H9 (cell line): ENCODE measurements at regions not wholly inside any gene's neighbourhood (a gene's known extent, or its start where the extent isn't known, plus 50 kb on each side); places are given as distances from the start of the nearest gene placed in this dataset.

Experiments used
- DNase-seq: peaks from one replicate; pipeline ENCODE4 v3.0.0-alpha.2; 2017
- H2AFZ ChIP-seq: one replicate; pipeline ENCODE4 v1.6.1; 2013; ENCODE audit warnings: mild to moderate bottlenecking, low read length, control low read depth, moderate library complexity
- H2AK5ac ChIP-seq: 2 replicates; pipeline ENCODE4 v1.6.1; 2013; ENCODE audit warnings: low read length, control low read depth, mixed read lengths; ENCODE audit not compliant: insufficient read length
- H2BK120ac ChIP-seq: one replicate; pipeline ENCODE4 v1.6.1; 2013; ENCODE audit warnings: low read depth, mild to moderate bottlenecking, low read length, control low read depth, inconsistent platforms; ENCODE audit not compliant: poor library complexity, severe bottlenecking
- H2BK12ac ChIP-seq: 2 replicates; pipeline ENCODE4 v1.6.1; 2013; ENCODE audit warnings: low read length, control low read depth, mixed read lengths, low read depth; ENCODE audit not compliant: insufficient read length
- H2BK15ac ChIP-seq: 2 replicates; pipeline ENCODE4 v1.6.1; 2013; ENCODE audit warnings: low read depth, low read length, control low read depth
- H2BK20ac ChIP-seq: one replicate; pipeline ENCODE4 v1.6.1; 2013; ENCODE audit warnings: low read depth, mild to moderate bottlenecking, low read length, control low read depth, inconsistent platforms; ENCODE audit not compliant: poor library complexity, severe bottlenecking
- H2BK5ac ChIP-seq: 2 replicates; pipeline ENCODE4 v1.6.1; 2013; ENCODE audit warnings: low read length, control low read depth, mixed read lengths; ENCODE audit not compliant: insufficient read length
- H3K14ac ChIP-seq: 2 replicates; pipeline ENCODE4 v1.6.1; 2013; ENCODE audit warnings: low read length, control low read depth; ENCODE audit not compliant: insufficient read depth
- H3K18ac ChIP-seq: 2 replicates; pipeline ENCODE4 v1.6.1; 2013; ENCODE audit warnings: low read depth, mild to moderate bottlenecking, mixed read lengths, low read length, control low read depth; ENCODE audit not compliant: insufficient read length
- H3K23ac ChIP-seq: 2 replicates; pipeline ENCODE4 v1.6.1; 2013; ENCODE audit warnings: low read length, control low read depth, mixed read lengths, low read depth; ENCODE audit not compliant: insufficient read length
- H3K23me2 ChIP-seq: 2 replicates; pipeline ENCODE4 v1.6.1; 2013; ENCODE audit warnings: low read depth, mild to moderate bottlenecking, mixed read lengths, low read length, control low read depth; ENCODE audit not compliant: insufficient read length, poor library complexity, severe bottlenecking
- H3K27ac ChIP-seq: 2 replicates; pipeline ENCODE4 v1.5.1; 2013; ENCODE audit warnings: low read length, control low read depth, mixed read lengths, low read depth; ENCODE audit not compliant: insufficient read length
- H3K27me3 ChIP-seq: 2 replicates; pipeline ENCODE4 v1.6.1; 2013; ENCODE audit warnings: low read length, control low read depth, inconsistent platforms; ENCODE audit not compliant: insufficient read depth
- H3K4ac ChIP-seq: 2 replicates; pipeline ENCODE4 v1.6.1; 2013; ENCODE audit warnings: low read depth, mild to moderate bottlenecking, control low read depth, inconsistent platforms, low read length, moderate library complexity
- H3K4me1 ChIP-seq: 2 replicates; pipeline ENCODE4 v1.6.1; 2013; ENCODE audit warnings: low read length, control low read depth, inconsistent platforms; ENCODE audit not compliant: insufficient read depth
- H3K4me2 ChIP-seq: 2 replicates; pipeline ENCODE4 v1.6.1; 2013; ENCODE audit warnings: low read length, control low read depth, mixed read lengths; ENCODE audit not compliant: insufficient read length, insufficient read depth
- H3K56ac ChIP-seq: 2 replicates; pipeline ENCODE4 v1.6.1; 2013; ENCODE audit warnings: low read depth, mild to moderate bottlenecking, mixed read lengths, low read length, control low read depth; ENCODE audit not compliant: insufficient read length
- H3K79me1 ChIP-seq: 2 replicates; pipeline ENCODE4 v1.6.1; 2013; ENCODE audit warnings: low read depth, mild to moderate bottlenecking, moderate library complexity, low read length, control low read depth, inconsistent platforms; ENCODE audit not compliant: insufficient read depth, poor library complexity, severe bottlenecking
- H3K79me2 ChIP-seq: 2 replicates; pipeline ENCODE4 v1.6.1; 2013; ENCODE audit warnings: low read length, control low read depth, inconsistent platforms; ENCODE audit not compliant: insufficient read depth
- H3K9ac ChIP-seq: 2 replicates; pipeline ENCODE4 v1.6.1; 2013; ENCODE audit warnings: low read length, control low read depth, mixed read lengths; ENCODE audit not compliant: insufficient read length; ENCODE audit errors: extremely low read depth
- H3K9me3 ChIP-seq: one replicate; pipeline ENCODE4 v1.6.1; 2013; ENCODE audit warnings: low read depth, low read length, inconsistent platforms; ENCODE audit not compliant: control insufficient read depth
- H3T11ph ChIP-seq: one replicate; pipeline ENCODE4 v1.6.1; 2013; ENCODE audit warnings: mild to moderate bottlenecking, low read length, control low read depth, inconsistent platforms
- H4K20me1 ChIP-seq: one replicate; pipeline ENCODE4 v1.6.1; 2013; ENCODE audit not compliant: control insufficient read depth, insufficient read length, insufficient read depth
- H4K5ac ChIP-seq: 2 replicates; pipeline ENCODE4 v1.6.1; 2013; ENCODE audit warnings: low read depth, mild to moderate bottlenecking, mixed read lengths, low read length, control low read depth; ENCODE audit not compliant: insufficient read length
- H4K8ac ChIP-seq: replicated peaks from 2 replicates; pipeline ENCODE4 v1.6.1; 2013; ENCODE audit warnings: low read length, control low read depth, mixed read lengths, low read depth; ENCODE audit not compliant: insufficient read length
- H4K91ac ChIP-seq: 2 replicates; pipeline ENCODE4 v1.6.1; 2013; ENCODE audit warnings: low read depth, mild to moderate bottlenecking, moderate library complexity, mixed read lengths, low read length, control low read depth; ENCODE audit not compliant: insufficient read length
- H3K27ac Mint-ChIP-seq, 3 experiments: 2 replicates in 2 of 3; 3 replicates in 1 of 3; pipeline ENCODE4 v1.8.0; 2020 to 2021; ENCODE audit warnings: mixed read lengths in 3 of 3, mild to moderate bottlenecking in 1 of 3, moderate library complexity in 1 of 3
- H3K27me3 Mint-ChIP-seq: 2 replicates; pipeline ENCODE4 v1.8.0; 2021; ENCODE audit warnings: low read depth, mild to moderate bottlenecking, moderate library complexity, mixed read lengths
- H3K36me3 Mint-ChIP-seq, 3 experiments: 2 replicates in 2 of 3; 3 replicates in 1 of 3; pipeline ENCODE4 v1.8.0; 2020 to 2021; ENCODE audit warnings: low read depth in 3 of 3, mixed read lengths in 3 of 3; ENCODE audit not compliant: insufficient read depth in 1 of 3
- H3K4me1 Mint-ChIP-seq, 2 experiments: 2 replicates each; pipeline ENCODE4 v1.8.0; 2020; ENCODE audit warnings: mixed read lengths in 2 of 2
- H3K4me3 Mint-ChIP-seq, 2 experiments: 2 replicates in 1 of 2; 3 replicates in 1 of 2; pipeline ENCODE4 v1.8.0; 2020 to 2021; ENCODE audit warnings: mild to moderate bottlenecking in 2 of 2, mixed read lengths in 2 of 2, moderate library complexity in 1 of 2
- H3K9me3 Mint-ChIP-seq, 2 experiments: 2 replicates in 1 of 2; 3 replicates in 1 of 2; pipeline ENCODE4 v1.8.0; 2020; ENCODE audit warnings: mild to moderate bottlenecking in 2 of 2, mixed read lengths in 2 of 2, moderate library complexity in 1 of 2
- WGBS: extraction: QIAGEN DNeasy Blood & Tissue Kit; methylation state at CpG from one replicate; pipeline ENCODE4 v1.1.7; 2013; ENCODE audit warnings: missing lambda C conversion rate, low lambda C conversion rate, mixed read lengths; ENCODE audit not compliant: insufficient read length; ENCODE audit errors: extremely low coverage; 5-methylcytosine and 5-hydroxymethylcytosine counted together
- TF ChIP-seq, protein P1 (sequence below): fragments of 200-600 bp; sonication (generic); conservative IDR thresholded peaks from 3 replicates; pipeline ENCODE4 v1.8.0; 2021; ENCODE audit warnings: antibody characterized with exemption, mild to moderate bottlenecking

DNA sequence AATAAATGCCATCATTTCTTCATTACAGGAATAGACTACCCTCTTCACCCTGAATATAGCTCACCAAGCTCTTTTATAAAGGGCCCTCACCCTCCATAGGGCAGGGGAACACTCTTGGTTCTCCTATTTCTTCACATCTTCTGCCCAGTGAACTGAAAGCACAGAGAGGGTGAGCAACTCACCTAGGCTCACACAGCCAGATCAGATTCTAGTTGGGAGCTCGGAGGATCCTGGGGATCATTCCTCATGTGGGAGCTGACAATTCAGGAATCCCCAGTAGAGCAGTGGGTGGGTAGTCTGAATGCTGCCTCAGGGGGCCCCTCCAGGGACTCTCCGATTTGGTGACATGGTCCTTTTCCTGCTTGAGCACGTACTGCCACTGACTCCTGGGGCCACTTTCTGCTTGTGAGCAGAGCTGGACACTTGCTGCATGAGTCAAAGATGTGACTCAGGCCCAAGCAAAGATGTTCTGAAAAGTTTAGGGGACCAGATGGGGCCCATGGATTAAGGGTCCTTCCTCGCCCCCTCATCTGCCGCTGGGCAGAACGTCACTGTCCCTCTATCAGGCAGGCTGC is 63.7 kb upstream of the WNT4 start:
- H3K56ac ChIP-seq: no peak overlapping the region
- no peaks in the 10 kb centered on the region; a peak in 2 of 5 replicates for H3K9me3 Mint-ChIP-seq
- H3K23ac ChIP-seq: no peak overlapping the region
- peaks cover 43% of the 10 kb centered on the region for H3K27me3 Mint-ChIP-seq
- no peak overlapping the region for H2AK5ac ChIP-seq
- no peaks in the 10 kb centered on the region for H3K79me1 ChIP-seq
- no peak overlapping the region for H2BK120ac ChIP-seq
- H4K20me1 ChIP-seq: no peaks in the 10 kb centered on the region
- H3K4me1 Mint-ChIP-seq: peaks cover 32 to 36% of the 10 kb centered on the region in 2 experiments
- H2BK12ac ChIP-seq: no peak overlapping the region
- no peak overlapping the region for H3K4ac ChIP-seq
- TF ChIP-seq, protein P1, sequence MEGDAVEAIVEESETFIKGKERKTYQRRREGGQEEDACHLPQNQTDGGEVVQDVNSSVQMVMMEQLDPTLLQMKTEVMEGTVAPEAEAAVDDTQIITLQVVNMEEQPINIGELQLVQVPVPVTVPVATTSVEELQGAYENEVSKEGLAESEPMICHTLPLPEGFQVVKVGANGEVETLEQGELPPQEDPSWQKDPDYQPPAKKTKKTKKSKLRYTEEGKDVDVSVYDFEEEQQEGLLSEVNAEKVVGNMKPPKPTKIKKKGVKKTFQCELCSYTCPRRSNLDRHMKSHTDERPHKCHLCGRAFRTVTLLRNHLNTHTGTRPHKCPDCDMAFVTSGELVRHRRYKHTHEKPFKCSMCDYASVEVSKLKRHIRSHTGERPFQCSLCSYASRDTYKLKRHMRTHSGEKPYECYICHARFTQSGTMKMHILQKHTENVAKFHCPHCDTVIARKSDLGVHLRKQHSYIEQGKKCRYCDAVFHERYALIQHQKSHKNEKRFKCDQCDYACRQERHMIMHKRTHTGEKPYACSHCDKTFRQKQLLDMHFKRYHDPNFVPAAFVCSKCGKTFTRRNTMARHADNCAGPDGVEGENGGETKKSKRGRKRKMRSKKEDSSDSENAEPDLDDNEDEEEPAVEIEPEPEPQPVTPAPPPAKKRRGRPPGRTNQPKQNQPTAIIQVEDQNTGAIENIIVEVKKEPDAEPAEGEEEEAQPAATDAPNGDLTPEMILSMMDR: no peak
- WGBS: no CpG with 5 or more reads among the region's 6 CpGs
- no peak overlapping the region for H3K9ac ChIP-seq
- no peak overlapping the region for H3K4me3 Mint-ChIP-seq
- H3K9me3 ChIP-seq: no peaks in the 10 kb centered on the region
- no peaks in the 10 kb centered on the region; a peak in 1 of 7 replicates for H3K36me3 Mint-ChIP-seq
- no peak for DNase-seq
- no peaks in the 10 kb centered on the region; the same call in 1 of the 2 replicates for H3K27me3 ChIP-seq
- no peak overlapping the region for H4K91ac ChIP-seq
- peaks cover 2% of the 10 kb centered on the region; the same call in 1 of the 2 replicates for H3K4me1 ChIP-seq
- H3K27ac Mint-ChIP-seq: no peak overlapping the region; a peak in 2 of 7 replicates
- no peak overlapping the region for H3K14ac ChIP-seq
- H4K5ac ChIP-seq: no peak overlapping the region
- no peaks in the 10 kb centered on the region for H3K23me2 ChIP-seq
- no peak overlapping the region for H2AFZ ChIP-seq
- H3K27ac ChIP-seq: no peak overlapping the region
- H3K79me2 ChIP-seq: no peaks in the 10 kb centered on the region
- no peak overlapping the region for H3K4me2 ChIP-seq
- no peak overlapping the region for H3T11ph ChIP-seq
- no peak overlapping the region for H2BK5ac ChIP-seq
- no peak overlapping the region for H2BK20ac ChIP-seq
- H4K8ac ChIP-seq: no peak overlapping the region
- no peak overlapping the region for H3K18ac ChIP-seq
- no peak overlapping the region for H2BK15ac ChIP-seq
